ENCODE measurements at regions not wholly inside any gene's neighbourhood (a gene's known extent, or its start where the extent isn't known, plus 50 kb on each side); places are given as distances from the start of the nearest gene placed in this dataset.
A peak's percentile ranks its signal among the peaks of the same experiment; 100 is the strongest.

GRCh38 chr15:35182841-35183479 lies 97.9 kb upstream of the NANOGP8 start:
- Histone ChIP-seq H3K4me3 (no peak overlapping the region), H3F3A (replicated peaks; ENCODE audit: low read depth) (no peaks in the 10 kb centered on the region), H3K27ac (ENCODE audit: low read depth) (no peak overlapping the region), H3K4me1 (ENCODE audit: insufficient read depth) (peaks cover 45% of the 10 kb centered on the region), H3K4me2 (peak overlapping the region; percentile 45), H4K20me1 (replicated peaks; ENCODE audit: insufficient read depth) (no peaks in the 10 kb centered on the region), H3K79me2 (replicated peaks; ENCODE audit: insufficient read depth) (no peaks in the 10 kb centered on the region), H3K27me3 (ENCODE audit: insufficient read depth) (peaks cover 6% of the 10 kb centered on the region; the same call in 1 of the 2 replicates), H2AFZ (no peak overlapping the region), H3K9me2 (ENCODE audit: insufficient read depth) (no peaks in the 10 kb centered on the region), H3K36me3 (ENCODE audit: insufficient read depth) (no peaks in the 10 kb centered on the region)
- H3K9me3 Mint-ChIP-seq: peaks cover 5% of the 10 kb centered on the region; the same call in 1 of the 3 replicates
- peaks cover 4% of the 10 kb centered on the region; the same call in 2 of the 3 replicates for H3K36me3 Mint-ChIP-seq (ENCODE audit: low read depth)
- DNase-seq (ENCODE audit: low spot score) (peak; percentile 90), ATAC-seq (peak; percentile 97)
- H3K27ac Mint-ChIP-seq: no peak overlapping the region
- H3K4me3 Mint-ChIP-seq: peak overlapping the region; percentile 50
- peaks cover 56% of the 10 kb centered on the region for H3K4me1 Mint-ChIP-seq
- H3K27me3 Mint-ChIP-seq (ENCODE audit: insufficient read depth, low read depth, poor library complexity): peaks cover 2% of the 10 kb centered on the region
- no peak for TF ChIP-seq CREB1 (CRISPR knock-in tag; IDR thresholded peaks at IDR 0.05; ENCODE audit: low read depth)
- TF ChIP-seq EZH2 (IDR thresholded peaks at IDR 0.05; ENCODE audit: low read depth, unreplicated experiment): no peak
- peak in 1 of 2 experiments; percentile 24; a peak in 1 of 4 replicates for TF ChIP-seq CTCF (conservative IDR thresholded peaks at IDR 0.05; ENCODE audit: low read depth in 2 of 2)
- TF ChIP-seq POLR2AphosphoS5 (IDR thresholded peaks at IDR 0.05; ENCODE audit: low read depth): no peak
- TF ChIP-seq NANOG (IDR thresholded peaks at IDR 0.05; ENCODE audit: borderline replicate concordance): peak; percentile 91

- no peak for DNase-seq (ENCODE audit: low spot score)
- no peak for TF ChIP-seq STAT1 (IDR thresholded peaks at IDR 0.05; ENCODE audit: unreplicated experiment)
- TF ChIP-seq ZNF114 (CRISPR knock-in tag; IDR thresholded peaks at IDR 0.05): no peak
- no peak for TF ChIP-seq CREB1 (CRISPR knock-in tag; IDR thresholded peaks at IDR 0.05; ENCODE audit: low read depth)
- no peak for TF ChIP-seq NANOG (IDR thresholded peaks at IDR 0.05; ENCODE audit: borderline replicate concordance)
- no peak for TF ChIP-seq EZH2 (IDR thresholded peaks at IDR 0.05; ENCODE audit: low read depth, unreplicated experiment)
- TF ChIP-seq, protein P1, sequence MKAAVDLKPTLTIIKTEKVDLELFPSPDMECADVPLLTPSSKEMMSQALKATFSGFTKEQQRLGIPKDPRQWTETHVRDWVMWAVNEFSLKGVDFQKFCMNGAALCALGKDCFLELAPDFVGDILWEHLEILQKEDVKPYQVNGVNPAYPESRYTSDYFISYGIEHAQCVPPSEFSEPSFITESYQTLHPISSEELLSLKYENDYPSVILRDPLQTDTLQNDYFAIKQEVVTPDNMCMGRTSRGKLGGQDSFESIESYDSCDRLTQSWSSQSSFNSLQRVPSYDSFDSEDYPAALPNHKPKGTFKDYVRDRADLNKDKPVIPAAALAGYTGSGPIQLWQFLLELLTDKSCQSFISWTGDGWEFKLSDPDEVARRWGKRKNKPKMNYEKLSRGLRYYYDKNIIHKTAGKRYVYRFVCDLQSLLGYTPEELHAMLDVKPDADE (IDR thresholded peaks at IDR 0.05): no peak
- no peak for TF ChIP-seq JUNB (IDR thresholded peaks at IDR 0.05; ENCODE audit: unreplicated experiment)
- TF ChIP-seq ZNF331 (CRISPR knock-in tag; IDR thresholded peaks at IDR 0.05; ENCODE audit: low read depth): no peak
- TF ChIP-seq, protein P2, sequence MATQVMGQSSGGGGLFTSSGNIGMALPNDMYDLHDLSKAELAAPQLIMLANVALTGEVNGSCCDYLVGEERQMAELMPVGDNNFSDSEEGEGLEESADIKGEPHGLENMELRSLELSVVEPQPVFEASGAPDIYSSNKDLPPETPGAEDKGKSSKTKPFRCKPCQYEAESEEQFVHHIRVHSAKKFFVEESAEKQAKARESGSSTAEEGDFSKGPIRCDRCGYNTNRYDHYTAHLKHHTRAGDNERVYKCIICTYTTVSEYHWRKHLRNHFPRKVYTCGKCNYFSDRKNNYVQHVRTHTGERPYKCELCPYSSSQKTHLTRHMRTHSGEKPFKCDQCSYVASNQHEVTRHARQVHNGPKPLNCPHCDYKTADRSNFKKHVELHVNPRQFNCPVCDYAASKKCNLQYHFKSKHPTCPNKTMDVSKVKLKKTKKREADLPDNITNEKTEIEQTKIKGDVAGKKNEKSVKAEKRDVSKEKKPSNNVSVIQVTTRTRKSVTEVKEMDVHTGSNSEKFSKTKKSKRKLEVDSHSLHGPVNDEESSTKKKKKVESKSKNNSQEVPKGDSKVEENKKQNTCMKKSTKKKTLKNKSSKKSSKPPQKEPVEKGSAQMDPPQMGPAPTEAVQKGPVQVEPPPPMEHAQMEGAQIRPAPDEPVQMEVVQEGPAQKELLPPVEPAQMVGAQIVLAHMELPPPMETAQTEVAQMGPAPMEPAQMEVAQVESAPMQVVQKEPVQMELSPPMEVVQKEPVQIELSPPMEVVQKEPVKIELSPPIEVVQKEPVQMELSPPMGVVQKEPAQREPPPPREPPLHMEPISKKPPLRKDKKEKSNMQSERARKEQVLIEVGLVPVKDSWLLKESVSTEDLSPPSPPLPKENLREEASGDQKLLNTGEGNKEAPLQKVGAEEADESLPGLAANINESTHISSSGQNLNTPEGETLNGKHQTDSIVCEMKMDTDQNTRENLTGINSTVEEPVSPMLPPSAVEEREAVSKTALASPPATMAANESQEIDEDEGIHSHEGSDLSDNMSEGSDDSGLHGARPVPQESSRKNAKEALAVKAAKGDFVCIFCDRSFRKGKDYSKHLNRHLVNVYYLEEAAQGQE (IDR thresholded peaks at IDR 0.05; ENCODE audit: unreplicated experiment): no peak
- TF ChIP-seq CTCF (conservative IDR thresholded peaks at IDR 0.05; ENCODE audit: low read depth in 2 of 2): no peak
- no peak for TF ChIP-seq POLR2AphosphoS5 (IDR thresholded peaks at IDR 0.05; ENCODE audit: low read depth)
Observed at GRCh38 chr15:35181538-35181937, 96.4 kb upstream of the NANOGP8 start.

More at GRCh38 chr15:35181538-35181937, 96.4 kb upstream of the NANOGP8 start:
- H4K20me1 ChIP-seq (replicated peaks; ENCODE audit: insufficient read depth): no peaks in the 10 kb centered on the region
- no peaks in the 10 kb centered on the region; the same call in 2 of the 3 replicates for H3K9me3 Mint-ChIP-seq
- ATAC-seq: no peak
- H3K9me2 ChIP-seq (ENCODE audit: insufficient read depth): no peaks in the 10 kb centered on the region
- no peak overlapping the region for H3K4me3 ChIP-seq
- H3K27me3 ChIP-seq (ENCODE audit: insufficient read depth): peaks cover 6% of the 10 kb centered on the region; the same call in 1 of the 2 replicates
- no peaks in the 10 kb centered on the region for H3K27me3 Mint-ChIP-seq (ENCODE audit: insufficient read depth, low read depth, poor library complexity)
- no peak overlapping the region for H3K4me2 ChIP-seq
- H3K27ac Mint-ChIP-seq: no peak overlapping the region
- H3K36me3 Mint-ChIP-seq (ENCODE audit: low read depth): no peaks in the 10 kb centered on the region
- H3F3A ChIP-seq (replicated peaks; ENCODE audit: low read depth): no peaks in the 10 kb centered on the region
- no peaks in the 10 kb centered on the region for H3K79me2 ChIP-seq (replicated peaks; ENCODE audit: insufficient read depth)
- H3K4me1 Mint-ChIP-seq: peaks cover 55% of the 10 kb centered on the region
- H3K4me1 ChIP-seq (ENCODE audit: insufficient read depth): peaks cover 41% of the 10 kb centered on the region
- no peak overlapping the region for H2AFZ ChIP-seq
- no peaks in the 10 kb centered on the region for H3K36me3 ChIP-seq (ENCODE audit: insufficient read depth)
- no peak overlapping the region for H3K27ac ChIP-seq (ENCODE audit: low read depth)
- no peak overlapping the region for H3K4me3 Mint-ChIP-seq
